Hepatocyte (in vitro differentiated cells): ENCODE measurements at regions not wholly inside any gene's neighbourhood (a gene's known extent, or its start where the extent isn't known, plus 50 kb on each side); places are given as distances from the start of the nearest gene placed in this dataset.

Experiments
- CTCF ChIP-seq: fragments of 200-600 bp; sonication (generic); IDR thresholded peaks from 2 replicates; pipeline ENCODE4 v1.5.1; 2016; ENCODE audit warnings: antibody characterized with exemption, mild to moderate bottlenecking; ENCODE audit not compliant: poor library complexity
- EZH2phosphoT487 ChIP-seq: fragments of 200-600 bp; sonication (generic); IDR thresholded peaks from one replicate; pipeline ENCODE4 v1.6.1; 2018; ENCODE audit warnings: antibody characterized with exemption, mild to moderate bottlenecking, low read depth, moderate library complexity; ENCODE audit not compliant: unreplicated experiment, severe bottlenecking

GRCh38 chr12:82028772-82029171 lies 269.6 kb upstream of the PPFIA2 start:
- TF ChIP-seq CTCF (no peak), EZH2phosphoT487 (no peak)
